Gastroesophageal sphincter (tissue), 4 donors: ENCODE measurements at regions not wholly inside any gene's neighbourhood (a gene's known extent, or its start where the extent isn't known, plus 50 kb on each side); places are given as distances from the start of the nearest gene placed in this dataset.

Source experiments
- ATAC-seq: fragments of 150-250 bp; one replicate; pipeline ENCODE4 v1.9.1; 2016; ENCODE audit warnings: mild to moderate bottlenecking, moderate library complexity
- H3K27ac ChIP-seq, 4 donors: fragments of 200-600 bp; sonication (generic) in 3 of 4; 1 replicate in 3 of 4; 2 replicates in 1 of 4; pipeline ENCODE4 v1.5.1; 2016 to 2019
- H3K27me3 ChIP-seq: fragments of 200-600 bp; sonication (generic); one replicate; pipeline ENCODE4 v1.5.1; 2019
- H3K36me3 ChIP-seq, 2 donors: fragments of 200-600 bp; sonication (generic); one replicate each; pipeline ENCODE4 v1.5.1; 2019; ENCODE audit warnings: control low read depth in 1 of 2
- H3K4me1 ChIP-seq, 3 donors: fragments of 200-600 bp; sonication (generic); 1 replicate in 2 of 3; 2 replicates in 1 of 3; pipeline ENCODE4 v1.5.1; 2016 to 2019; ENCODE audit warnings: control low read depth in 2 of 3
- H3K4me3 ChIP-seq, 2 donors: fragments of 200-600 bp; sonication (generic); one replicate each; pipeline ENCODE4 v1.5.1; 2019; ENCODE audit warnings: mild to moderate bottlenecking in 1 of 2, moderate library complexity in 1 of 2
- H3K9me3 ChIP-seq, 3 donors: fragments of 200-600 bp; sonication (generic); one replicate each; pipeline ENCODE4 v1.5.1; 2017 to 2019; ENCODE audit warnings: control low read depth in 2 of 3
- CTCF ChIP-seq, 4 experiments: fragments of 200-600 bp in 2 of 4; fragments of 450-650 bp in 2 of 4; sonication (generic) in 1 of 4; IDR thresholded peaks; one replicate each; pipeline ENCODE4 v1.5.1; 2017 to 2019; ENCODE audit warnings: antibody characterized with exemption in 4 of 4, mild to moderate bottlenecking in 2 of 4, moderate library complexity in 2 of 4
- EP300 ChIP-seq: sonication (generic); formaldehyde crosslinking; IDR thresholded peaks from one replicate; pipeline ENCODE4 v1.6.1; 2017; ENCODE audit warnings: antibody characterized with exemption, mild to moderate bottlenecking
- POLR2A ChIP-seq, 2 donors: fragments of 450-650 bp; IDR thresholded peaks; one replicate each; pipeline ENCODE4 v1.6.1; 2017; ENCODE audit warnings: antibody characterized with exemption in 2 of 2, mild to moderate bottlenecking in 2 of 2, moderate library complexity in 1 of 2
- POLR2AphosphoS5 ChIP-seq: sonication (generic); formaldehyde crosslinking; IDR thresholded peaks from one replicate; pipeline ENCODE4 v1.6.1; 2017; ENCODE audit warnings: antibody characterized with exemption
- WGBS, 2 donors: methylation state at CpG; one replicate each; pipeline ENCODE4 v1.1.5; 2018; ENCODE audit warnings: low coverage in 1 of 2; 5-methylcytosine and 5-hydroxymethylcytosine counted together

- Histone ChIP-seq H3K27me3 (no peaks in the 10 kb centered on the region), H3K27ac (no peak overlapping the region), H3K4me1 (no peaks in the 10 kb centered on the region), H3K4me3 (no peak overlapping the region), H3K9me3 (peaks cover 0 to 7% (median 0%) of the 10 kb centered on the region in 3 donors), H3K36me3 (no peaks in the 10 kb centered on the region)
- no peak for ATAC-seq
- no peak for TF ChIP-seq CTCF (IDR thresholded peaks at IDR 0.05)
- TF ChIP-seq POLR2AphosphoS5: no peak
- WGBS, 2 donors: 82 to 90% methylated on average over 2 of the region's 2 CpGs
Observed at GRCh38 chr3:104396974-104397669, 969.6 kb upstream of the ALCAM start.

- Histone ChIP-seq H3K9me3 (peaks cover 0 to 7% (median 0%) of the 10 kb centered on the region in 3 donors), H3K27me3 (no peaks in the 10 kb centered on the region), H3K27ac (no peak overlapping the region), H3K4me1 (no peaks in the 10 kb centered on the region), H3K4me3 (no peak overlapping the region), H3K36me3 (no peaks in the 10 kb centered on the region)
- TF ChIP-seq POLR2A (IDR thresholded peaks at IDR 0.05) (no peak), POLR2AphosphoS5 (no peak), EP300 (no peak), CTCF (IDR thresholded peaks at IDR 0.05) (no peak)
- ATAC-seq: no peak
- 80% methylated on average over 1 of the region's 1 CpG for WGBS, 2 donors
Observed at GRCh38 chr3:104397713-104398112, 969.0 kb upstream of the ALCAM start.

GRCh38 chr3:104402902-104403301 lies 963.8 kb upstream of the ALCAM start:
- 60 to 66% methylated on average over 1 to 2 of the region's 2 CpGs for WGBS, 2 donors
- no peak overlapping the region for H3K27ac ChIP-seq
- H3K36me3 ChIP-seq: no peaks in the 10 kb centered on the region
- TF ChIP-seq POLR2AphosphoS5 (no peak), EP300 (no peak), POLR2A (IDR thresholded peaks at IDR 0.05) (no peak), CTCF (IDR thresholded peaks at IDR 0.05) (no peak)
- H3K4me1 ChIP-seq: no peaks in the 10 kb centered on the region
- no peaks in the 10 kb centered on the region for H3K27me3 ChIP-seq
- H3K4me3 ChIP-seq: no peak overlapping the region
- peaks cover 0 to 7% (median 0%) of the 10 kb centered on the region in 3 donors for H3K9me3 ChIP-seq
- no peak for ATAC-seq

- Histone ChIP-seq H3K27ac (no peak overlapping the region), H3K27me3 (no peaks in the 10 kb centered on the region), H3K4me1 (no peaks in the 10 kb centered on the region), H3K9me3 (no peaks in the 10 kb centered on the region), H3K4me3 (no peak overlapping the region), H3K36me3 (no peaks in the 10 kb centered on the region)
- ATAC-seq: no peak
- WGBS, 2 donors: 63 to 67% methylated on average over 4 of the region's 4 CpGs
- TF ChIP-seq POLR2A (IDR thresholded peaks at IDR 0.05) (no peak), POLR2AphosphoS5 (no peak), CTCF (IDR thresholded peaks at IDR 0.05) (no peak), EP300 (no peak)
Observed at GRCh38 chr3:104411757-104412156, 955.0 kb upstream of the ALCAM start.
